ENCODE measurements at regions not wholly inside any gene's neighbourhood (a gene's known extent, or its start where the extent isn't known, plus 50 kb on each side); places are given as distances from the start of the nearest gene placed in this dataset.

- DNase-seq = no peak
Measured at GRCh38 chr10:89829262-89829886, 128.0 kb downstream of the KIF20B start.

- no peak for DNase-seq
Measured at GRCh38 chr10:89829887-89830269, 128.5 kb downstream of the KIF20B start.

- DNase-seq = no peak
Measured at GRCh38 chr10:89830624-89831023, 129.2 kb downstream of the KIF20B start.

- DNase-seq = no peak
Measured at GRCh38 chr10:89836840-89837164, 135.4 kb downstream of the KIF20B start.

GRCh38 chr10:89837165-89838043 lies 136.0 kb downstream of the KIF20B start:
- no peak for DNase-seq

- no peak for DNase-seq
Measured at GRCh38 chr10:89838044-89838615, 136.7 kb downstream of the KIF20B start.

GRCh38 chr10:89845541-89846280 lies 144.3 kb downstream of the KIF20B start:
- no peak for DNase-seq

GRCh38 chr10:89846281-89846630 lies 144.9 kb downstream of the KIF20B start:
- DNase-seq = no peak

GRCh38 chr10:89846786-89847185 lies 145.4 kb downstream of the KIF20B start:
- no peak for DNase-seq

- DNase-seq = no peak
Measured at GRCh38 chr10:89852872-89853271, 151.5 kb downstream of the KIF20B start.

GRCh38 chr10:89853781-89854191 lies 152.4 kb downstream of the KIF20B start:
- DNase-seq = no peak

- DNase-seq = no peak
Measured at GRCh38 chr10:89857431-89858042, 156.1 kb downstream of the KIF20B start.

GRCh38 chr10:89861199-89861573 lies 159.8 kb downstream of the KIF20B start:
- no peak for DNase-seq

GRCh38 chr10:89861584-89862301 lies 160.4 kb downstream of the KIF20B start:
- DNase-seq = peak; percentile 12

- no peak for DNase-seq
Measured at GRCh38 chr10:89867964-89868363, 166.6 kb downstream of the KIF20B start.

GRCh38 chr10:89869180-89869579 lies 167.8 kb downstream of the KIF20B start:
- DNase-seq = no peak

- DNase-seq = peak; percentile 40
Measured at GRCh38 chr10:89869592-89870156, 168.3 kb downstream of the KIF20B start.

- no peak for DNase-seq
Measured at GRCh38 chr10:89870936-89871335, 169.5 kb downstream of the KIF20B start.

- DNase-seq = no peak
Measured at GRCh38 chr10:89873055-89873454, 171.7 kb downstream of the KIF20B start.

- DNase-seq = no peak
Measured at GRCh38 chr10:89875557-89875956, 174.2 kb downstream of the KIF20B start.

- no peak for DNase-seq
Measured at GRCh38 chr10:89879121-89879520, 177.7 kb downstream of the KIF20B start.

- DNase-seq = no peak
Measured at GRCh38 chr10:89887406-89887805, 186.0 kb downstream of the KIF20B start.
